GM12878 (cell line): ENCODE measurements at regions not wholly inside any gene's neighbourhood (a gene's known extent, or its start where the extent isn't known, plus 50 kb on each side); places are given as distances from the start of the nearest gene placed in this dataset.

Experiments used
- BCL3 ChIP-seq: IDR thresholded peaks from 2 replicates; pipeline ENCODE4 v1.6.1; 2011; ENCODE audit warnings: borderline replicate concordance, low read depth, mild to moderate bottlenecking, moderate library complexity, low read length; ENCODE audit not compliant: insufficient read depth, poor library complexity, severe bottlenecking
- GABPA ChIP-seq: IDR thresholded peaks from 2 replicates; pipeline ENCODE4 v1.6.1; 2014; ENCODE audit warnings: antibody characterized with exemption, low read depth, mild to moderate bottlenecking, inconsistent platforms
- POLR2A ChIP-seq: IDR thresholded peaks from 2 replicates; pipeline ENCODE4 v1.6.1; 2011; ENCODE audit warnings: low read depth, mild to moderate bottlenecking, low read length
- RB1 ChIP-seq: fragments of 450-650 bp; formaldehyde crosslinking; IDR thresholded peaks from 2 replicates; pipeline ENCODE4 v1.6.1; 2017; ENCODE audit warnings: mild to moderate bottlenecking, borderline replicate concordance
- SREBF2 ChIP-seq: IDR thresholded peaks from 2 replicates; pipeline ENCODE4 v1.6.1; 2012; ENCODE audit warnings: mild to moderate bottlenecking, low read length
- TBL1XR1 ChIP-seq: IDR thresholded peaks from 2 replicates; pipeline ENCODE4 v1.6.1; 2012; ENCODE audit warnings: low read depth, low read length, improper control_type of control experiment
- TF ChIP-seq, protein P1 (sequence below), 3 experiments: IDR thresholded peaks in 2 of 3; conservative IDR thresholded peaks in 1 of 3; 2 replicates each; pipeline ENCODE4 v1.5.1; 2011; ENCODE audit warnings: low read depth in 3 of 3, low read length in 3 of 3, mild to moderate bottlenecking in 3 of 3, control low read depth in 2 of 3, moderate library complexity in 2 of 3, inconsistent platforms in 1 of 3, mixed read lengths in 1 of 3; ENCODE audit not compliant: control insufficient read depth in 2 of 3, insufficient read depth in 1 of 3; ENCODE audit errors: extremely low read depth in 1 of 3

DNA sequence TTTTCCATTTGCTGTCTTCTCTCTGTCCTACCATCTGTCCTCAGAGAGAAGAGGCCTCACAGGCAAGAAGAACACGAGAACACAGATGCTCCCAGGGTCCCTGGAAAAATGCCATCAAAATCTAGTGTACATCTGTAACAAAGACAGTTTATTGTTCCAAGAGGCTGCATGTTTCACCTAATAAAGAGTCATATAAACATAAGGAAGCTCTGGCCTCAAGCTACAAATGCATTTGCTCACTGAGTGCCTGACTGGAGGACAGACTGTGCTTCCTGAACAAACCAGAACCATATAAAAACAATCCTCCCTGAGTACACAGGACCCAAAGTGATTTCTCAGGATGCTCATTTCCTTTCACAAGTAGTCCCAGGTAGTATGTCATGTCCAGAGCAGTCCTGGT, 76.3 kb upstream of the SLC44A3 start:
- TF ChIP-seq TBL1XR1 (no peak), POLR2A (no peak), RB1 (no peak), SREBF2 (no peak), BCL3 (no peak), GABPA (no peak)
- TF ChIP-seq, protein P1, sequence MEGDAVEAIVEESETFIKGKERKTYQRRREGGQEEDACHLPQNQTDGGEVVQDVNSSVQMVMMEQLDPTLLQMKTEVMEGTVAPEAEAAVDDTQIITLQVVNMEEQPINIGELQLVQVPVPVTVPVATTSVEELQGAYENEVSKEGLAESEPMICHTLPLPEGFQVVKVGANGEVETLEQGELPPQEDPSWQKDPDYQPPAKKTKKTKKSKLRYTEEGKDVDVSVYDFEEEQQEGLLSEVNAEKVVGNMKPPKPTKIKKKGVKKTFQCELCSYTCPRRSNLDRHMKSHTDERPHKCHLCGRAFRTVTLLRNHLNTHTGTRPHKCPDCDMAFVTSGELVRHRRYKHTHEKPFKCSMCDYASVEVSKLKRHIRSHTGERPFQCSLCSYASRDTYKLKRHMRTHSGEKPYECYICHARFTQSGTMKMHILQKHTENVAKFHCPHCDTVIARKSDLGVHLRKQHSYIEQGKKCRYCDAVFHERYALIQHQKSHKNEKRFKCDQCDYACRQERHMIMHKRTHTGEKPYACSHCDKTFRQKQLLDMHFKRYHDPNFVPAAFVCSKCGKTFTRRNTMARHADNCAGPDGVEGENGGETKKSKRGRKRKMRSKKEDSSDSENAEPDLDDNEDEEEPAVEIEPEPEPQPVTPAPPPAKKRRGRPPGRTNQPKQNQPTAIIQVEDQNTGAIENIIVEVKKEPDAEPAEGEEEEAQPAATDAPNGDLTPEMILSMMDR (IDR thresholded peaks at IDR 0.05 in 2 of 3, conservative IDR thresholded peaks at IDR 0.05 in 1 of 3; ENCODE audit: control insufficient read depth in 2 of 3, extremely low read depth in 1 of 3, insufficient read depth in 1 of 3, low read depth in 3 of 3, low read length in 3 of 3): no peak
